ENCODE measurements at regions not wholly inside any gene's neighbourhood (a gene's known extent, or its start where the extent isn't known, plus 50 kb on each side); places are given as distances from the start of the nearest gene placed in this dataset.

GRCh38 chr6:132937466-132937906 is 123.1 kb downstream of the RPS12 start:
- peak; percentile 13 for DNase-seq

DNA sequence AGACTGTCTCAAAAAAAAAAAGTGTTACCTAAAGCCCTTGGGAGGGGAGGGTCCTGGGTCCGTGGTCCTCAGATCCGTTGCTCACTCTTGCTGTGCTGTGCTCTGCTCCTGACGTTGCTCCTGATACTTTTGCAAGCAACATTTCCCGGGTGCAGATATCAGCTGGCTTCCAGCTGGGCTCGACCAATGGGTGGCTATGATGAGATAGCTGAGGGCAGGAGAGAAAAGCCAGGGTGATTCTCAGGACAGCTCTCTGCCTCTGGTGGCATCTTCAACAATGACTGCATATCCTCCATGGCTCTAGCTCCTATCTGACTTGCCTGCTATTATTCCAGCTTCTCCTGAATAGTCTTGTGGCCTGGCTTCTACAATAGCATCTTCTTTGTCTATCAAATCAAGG is 134.5 kb downstream of the RPS12 start:
- no peak for DNase-seq

DNA sequence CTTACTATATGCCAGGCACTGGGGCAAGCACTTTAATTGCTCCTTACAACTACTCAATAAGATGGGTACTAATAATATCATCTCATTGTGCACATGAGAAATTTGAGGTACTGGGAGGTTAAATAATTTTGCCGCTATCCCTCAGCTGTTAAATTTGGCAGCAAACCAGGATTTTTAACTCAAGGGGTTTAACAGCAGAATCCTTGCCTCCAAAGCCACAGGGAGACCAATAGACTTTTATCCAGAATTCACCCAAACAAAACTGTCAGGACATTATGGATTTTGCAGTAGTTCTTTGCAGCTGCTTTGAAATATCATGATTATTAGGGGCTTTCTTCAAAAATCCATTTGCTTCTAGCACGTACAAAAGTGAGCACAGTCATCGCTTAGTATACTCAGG is 136.2 kb downstream of the RPS12 start:
- DNase-seq: no peak

DNA sequence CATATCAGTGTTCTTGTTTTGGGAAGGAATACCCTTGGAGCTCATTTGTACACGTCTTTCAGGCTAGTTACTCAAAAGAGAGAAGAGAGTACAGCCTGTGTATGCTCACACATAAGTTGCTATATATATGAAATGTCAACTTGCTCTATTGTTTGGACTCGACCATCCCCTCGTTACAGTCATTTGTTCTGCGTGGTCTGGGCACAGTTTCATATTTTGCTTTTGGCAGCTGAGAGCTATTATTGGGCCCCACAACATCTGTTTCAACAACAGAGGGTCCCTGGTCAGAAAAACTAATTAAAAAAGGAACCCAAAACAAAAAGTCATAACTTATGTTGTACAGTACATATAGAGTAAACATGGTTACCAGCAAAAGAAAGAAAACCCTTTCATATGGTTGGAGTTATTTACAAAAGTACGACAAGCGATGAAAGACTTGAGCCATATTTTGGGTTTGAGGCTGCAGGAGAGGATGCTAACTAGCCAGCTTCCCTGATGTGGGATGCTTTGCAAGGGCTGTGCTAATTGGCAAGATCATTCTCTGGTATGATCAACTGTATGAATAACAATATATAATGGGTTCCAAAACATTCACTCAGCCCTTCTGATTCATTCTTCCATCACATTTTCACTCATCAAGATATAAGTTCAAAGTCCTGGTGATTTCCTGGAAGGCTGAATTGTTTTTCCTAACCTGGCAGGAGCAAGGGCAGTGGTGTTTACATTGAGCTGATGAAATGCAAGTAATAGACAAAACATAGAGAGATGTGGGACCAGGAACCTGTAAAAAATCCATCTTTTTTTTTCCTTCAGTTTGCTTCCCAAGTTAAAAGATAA is 137.9 kb downstream of the RPS12 start:
- no peak for DNase-seq

DNA sequence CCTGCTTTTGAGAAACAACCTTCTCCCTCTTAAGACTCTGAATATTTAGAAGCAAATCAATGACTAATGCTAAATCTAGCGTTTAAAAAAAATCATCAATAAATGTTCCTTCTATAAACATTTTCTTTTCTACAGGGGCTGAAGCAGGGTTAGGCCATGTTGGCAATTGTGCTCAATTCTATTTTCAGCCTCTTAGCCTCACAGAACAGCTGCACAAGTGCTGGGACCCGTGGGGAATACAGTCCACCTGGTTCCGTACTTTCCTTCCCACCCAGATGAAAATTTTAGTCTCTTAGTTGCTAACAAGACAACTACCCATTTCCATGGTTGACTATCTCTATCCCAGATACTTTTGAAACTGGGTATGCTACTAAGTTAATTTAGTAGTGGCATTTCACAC is 138.6 kb downstream of the RPS12 start:
- no peak for DNase-seq

GRCh38 chr6:132954222-132954621 is 139.9 kb downstream of the RPS12 start:
- DNase-seq: no peak

GRCh38 chr6:132954936-132955335 is 140.6 kb downstream of the RPS12 start:
- DNase-seq: no peak

GRCh38 chr6:132959639-132960326 is 145.4 kb downstream of the RPS12 start:
- DNase-seq: no peak

GRCh38 chr6:132960720-132961119 is 146.4 kb downstream of the RPS12 start:
- DNase-seq: no peak

GRCh38 chr6:132961122-132961521 is 146.8 kb downstream of the RPS12 start:
- no peak for DNase-seq

DNA sequence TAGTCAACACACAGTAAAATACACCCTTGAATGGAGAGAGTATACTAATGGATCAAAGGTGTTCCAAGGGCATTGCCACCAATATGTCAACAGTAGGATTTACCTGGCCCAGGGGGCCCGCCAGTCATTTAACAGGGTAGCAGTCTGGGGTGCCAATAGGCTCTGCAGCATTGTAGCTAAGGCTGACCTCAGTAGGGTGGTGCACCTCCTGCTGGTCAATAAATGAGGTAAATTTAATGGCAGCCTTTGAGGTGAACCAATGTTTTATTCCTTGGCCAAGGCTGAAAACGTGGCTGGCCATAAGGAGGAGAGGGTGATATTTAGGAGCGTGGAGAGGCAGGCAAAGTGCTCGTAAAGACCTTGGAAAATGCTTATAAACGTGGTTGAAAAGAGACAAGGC is 147.2 kb downstream of the RPS12 start:
- DNase-seq: no peak

GRCh38 chr6:132962936-132963868 is 148.8 kb downstream of the RPS12 start:
- no peak for DNase-seq

DNA sequence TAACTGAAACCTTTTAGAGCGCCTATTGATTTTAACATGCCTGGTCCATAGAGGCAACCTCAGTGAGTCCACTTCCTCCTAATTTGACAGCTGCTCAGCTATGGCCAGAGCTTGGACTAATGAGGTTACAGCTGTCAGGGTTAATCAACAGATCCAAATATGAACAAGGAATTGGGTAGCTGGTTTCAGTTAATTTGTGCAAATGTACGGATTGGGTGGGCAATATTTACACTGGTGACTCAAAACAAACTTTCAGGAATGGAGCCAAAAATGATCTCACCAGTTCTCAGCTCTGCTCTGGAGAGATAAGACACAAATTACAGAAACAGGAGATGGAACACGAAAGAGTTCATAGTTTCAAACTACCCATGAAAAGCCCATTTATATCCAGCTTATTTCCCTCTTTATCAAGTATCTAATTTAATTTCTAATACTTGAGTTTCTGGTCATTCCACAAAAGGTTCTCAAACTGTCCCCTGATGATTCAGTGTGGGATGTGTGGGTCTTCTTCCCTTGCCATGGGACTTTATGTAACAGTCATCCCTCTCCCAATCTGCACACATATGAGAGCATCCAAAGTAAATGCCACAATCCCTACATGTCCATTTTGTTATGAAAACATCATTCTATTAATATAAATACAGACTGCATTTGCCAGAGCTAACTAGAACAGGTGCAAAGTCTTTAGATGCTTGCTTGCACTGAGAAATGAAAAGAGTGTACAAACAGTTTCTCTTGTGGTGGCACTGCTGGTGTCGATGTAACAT is 149.9 kb downstream of the RPS12 start:
- DNase-seq: no peak

GRCh38 chr6:132964868-132965382 is 150.6 kb downstream of the RPS12 start:
- DNase-seq: no peak

- no peak for DNase-seq
Observed at GRCh38 chr6:132967871-132968270, 153.5 kb downstream of the RPS12 start.

GRCh38 chr6:132968419-132968950 is 154.1 kb downstream of the RPS12 start:
- DNase-seq: no peak

DNA sequence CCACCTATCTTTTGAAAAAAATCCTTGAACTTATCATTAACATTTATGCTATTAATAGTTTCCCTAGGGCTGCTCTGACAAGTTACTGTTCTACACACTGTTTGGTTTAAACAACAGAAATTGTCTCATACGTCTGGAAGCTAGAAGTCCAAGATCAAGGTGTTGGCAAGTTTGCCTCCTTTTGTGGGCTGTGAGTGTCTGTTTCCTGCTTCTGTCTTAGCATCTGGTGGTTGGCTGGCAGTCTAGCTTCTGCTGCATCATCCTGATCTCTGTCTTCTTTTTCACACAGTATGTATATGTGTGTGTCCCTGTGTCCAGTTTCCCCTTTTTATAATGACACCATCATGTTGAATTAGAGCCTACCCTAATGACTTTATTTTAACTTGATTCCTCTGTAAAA is 154.8 kb downstream of the RPS12 start:
- no peak for DNase-seq

DNA sequence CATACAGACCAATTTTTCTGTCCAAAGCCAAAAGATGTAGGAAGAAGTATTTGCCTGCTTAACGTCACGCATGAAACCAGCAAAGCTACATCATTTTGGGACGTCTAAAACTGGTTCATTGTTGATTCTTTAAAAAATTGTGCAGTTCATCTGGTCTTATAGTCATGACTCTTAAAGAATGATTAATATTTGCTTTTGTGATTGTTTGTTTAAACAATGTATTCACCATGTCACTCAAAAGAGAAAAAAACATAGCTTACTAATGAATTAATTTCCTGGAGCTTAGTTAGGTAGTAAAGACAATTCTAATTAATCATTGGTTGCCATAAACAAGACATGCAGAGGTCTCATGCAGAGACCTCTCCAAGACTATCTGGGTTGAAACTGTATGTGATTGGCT is 157.3 kb downstream of the RPS12 start:
- DNase-seq: no peak

- no peak for DNase-seq
Observed at GRCh38 chr6:132972254-132972653, 157.9 kb downstream of the RPS12 start.

- no peak for DNase-seq
Observed at GRCh38 chr6:132972971-132973370, 158.6 kb downstream of the RPS12 start.

DNA sequence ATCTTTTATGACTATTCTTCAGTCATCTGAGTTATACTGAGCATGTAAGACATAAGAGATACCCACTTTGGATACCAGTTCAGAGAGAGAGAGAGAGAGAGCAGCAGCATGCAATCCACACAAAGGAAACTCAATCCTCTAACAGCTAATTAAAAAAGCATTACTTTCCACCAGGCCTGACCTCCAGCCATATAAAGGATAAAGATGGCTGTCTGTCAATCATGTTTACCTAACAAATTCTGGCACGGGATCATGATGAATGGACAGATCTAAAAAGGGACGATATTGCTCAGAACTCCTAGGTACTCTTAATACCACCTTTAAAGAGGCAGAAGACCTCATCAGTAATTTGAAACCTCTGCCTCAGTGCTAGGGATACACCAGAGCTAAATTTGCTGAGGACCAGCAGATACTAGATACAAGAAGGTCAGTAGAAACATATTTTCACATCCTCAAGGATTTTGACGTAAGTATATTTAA is 159.2 kb downstream of the RPS12 start:
- DNase-seq: no peak

DNA sequence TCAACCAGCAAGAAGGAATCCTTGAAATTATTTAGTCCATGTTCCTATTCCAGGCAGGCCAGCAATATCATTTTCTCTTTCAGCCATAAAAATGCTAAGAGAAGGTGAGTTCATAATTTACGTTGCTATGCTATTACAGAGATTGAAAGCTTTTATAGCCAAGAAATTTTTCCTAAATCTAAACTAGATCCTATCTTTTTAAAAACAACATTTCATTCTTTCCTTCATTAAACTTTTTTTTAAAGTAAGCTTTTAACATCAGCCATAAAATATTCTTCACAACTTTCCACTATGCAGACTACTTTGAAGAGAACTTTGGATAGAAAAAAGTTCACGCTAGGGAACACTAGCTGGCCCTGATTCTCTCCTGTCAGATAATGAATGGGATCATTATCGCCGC is 159.8 kb downstream of the RPS12 start:
- no peak for DNase-seq

Data from NCI-H187 treated with DMSO at 0.1 percent for 48 hours (cell line).